ENCODE measurements at regions not wholly inside any gene's neighbourhood (a gene's known extent, or its start where the extent isn't known, plus 50 kb on each side); places are given as distances from the start of the nearest gene placed in this dataset.

- no peaks in the 10 kb centered on the region for H3K36me3 ChIP-seq (ENCODE audit: insufficient read depth, low read length)
- H3K4me1 ChIP-seq (ENCODE audit: insufficient read depth, low read length) = no peaks in the 10 kb centered on the region
- H3K79me2 ChIP-seq (ENCODE audit: insufficient read depth, low read length) = no peaks in the 10 kb centered on the region
- no peaks in the 10 kb centered on the region for H3K27me3 ChIP-seq (ENCODE audit: insufficient read depth, low read length)
- no peak overlapping the region for H3K4me3 ChIP-seq (ENCODE audit: insufficient read depth, low read length)
- no peak overlapping the region for H3K4me2 ChIP-seq (ENCODE audit: insufficient read depth, low read length)
- H3K27ac ChIP-seq (ENCODE audit: low read depth, low read length) = no peak overlapping the region
- H2AFZ ChIP-seq (ENCODE audit: low read length) = no peak overlapping the region
- no peak for DNase-seq (ENCODE audit: insufficient read length, low spot score, missing footprints)
- no peaks in the 10 kb centered on the region for H3K9me3 ChIP-seq (ENCODE audit: low read depth, low read length)
- H4K20me1 ChIP-seq (ENCODE audit: insufficient read depth, low read length) = no peaks in the 10 kb centered on the region
- TF ChIP-seq CTCF (IDR thresholded peaks at IDR 0.05; ENCODE audit: extremely low read depth, low read depth, low read length) = no peak
Observed at GRCh38 chr19:31943191-31943661, 402.2 kb upstream of the ZNF507 start.

- H3K4me3 ChIP-seq (ENCODE audit: insufficient read depth, low read length) = no peak overlapping the region
- no peak overlapping the region for H3K27ac ChIP-seq (ENCODE audit: low read depth, low read length)
Observed at GRCh38 chr19:31943778-31944177, 401.6 kb upstream of the ZNF507 start.

GRCh38 chr19:31944326-31944725, 401.1 kb upstream of the ZNF507 start:
- Histone ChIP-seq H3K36me3 (ENCODE audit: insufficient read depth, low read length) (no peaks in the 10 kb centered on the region), H3K79me2 (ENCODE audit: insufficient read depth, low read length) (no peaks in the 10 kb centered on the region), H3K27ac (ENCODE audit: low read depth, low read length) (no peak overlapping the region), H2AFZ (ENCODE audit: low read length) (no peak overlapping the region), H3K27me3 (ENCODE audit: insufficient read depth, low read length) (no peaks in the 10 kb centered on the region), H3K4me3 (ENCODE audit: insufficient read depth, low read length) (no peak overlapping the region), H4K20me1 (ENCODE audit: insufficient read depth, low read length) (no peaks in the 10 kb centered on the region), H3K4me1 (ENCODE audit: insufficient read depth, low read length) (no peaks in the 10 kb centered on the region), H3K9me3 (ENCODE audit: low read depth, low read length) (no peaks in the 10 kb centered on the region), H3K4me2 (ENCODE audit: insufficient read depth, low read length) (no peak overlapping the region)
- DNase-seq (ENCODE audit: insufficient read length, low spot score, missing footprints) = no peak
- TF ChIP-seq CTCF (IDR thresholded peaks at IDR 0.05; ENCODE audit: extremely low read depth, low read depth, low read length) = no peak

More at GRCh38 chr19:31943778-31944177, 401.6 kb upstream of the ZNF507 start:
- H3K36me3 ChIP-seq (ENCODE audit: insufficient read depth, low read length) = no peaks in the 10 kb centered on the region
- no peak for TF ChIP-seq CTCF (IDR thresholded peaks at IDR 0.05; ENCODE audit: extremely low read depth, low read depth, low read length)
- DNase-seq (ENCODE audit: insufficient read length, low spot score, missing footprints) = no peak
- H2AFZ ChIP-seq (ENCODE audit: low read length) = no peak overlapping the region
- H3K9me3 ChIP-seq (ENCODE audit: low read depth, low read length) = no peaks in the 10 kb centered on the region
- no peaks in the 10 kb centered on the region for H3K27me3 ChIP-seq (ENCODE audit: insufficient read depth, low read length)
- H3K79me2 ChIP-seq (ENCODE audit: insufficient read depth, low read length) = no peaks in the 10 kb centered on the region
- H3K4me2 ChIP-seq (ENCODE audit: insufficient read depth, low read length) = no peak overlapping the region
- no peaks in the 10 kb centered on the region for H4K20me1 ChIP-seq (ENCODE audit: insufficient read depth, low read length)
- H3K4me1 ChIP-seq (ENCODE audit: insufficient read depth, low read length) = no peaks in the 10 kb centered on the region

GRCh38 chr19:31946491-31946890, 398.9 kb upstream of the ZNF507 start:
- no peak for DNase-seq (ENCODE audit: insufficient read length, low spot score, missing footprints)
- no peak for TF ChIP-seq CTCF (IDR thresholded peaks at IDR 0.05; ENCODE audit: extremely low read depth, low read depth, low read length)
- H3K36me3 ChIP-seq (ENCODE audit: insufficient read depth, low read length) = no peaks in the 10 kb centered on the region
- H3K79me2 ChIP-seq (ENCODE audit: insufficient read depth, low read length) = no peaks in the 10 kb centered on the region
- H4K20me1 ChIP-seq (ENCODE audit: insufficient read depth, low read length) = no peaks in the 10 kb centered on the region
- H3K4me3 ChIP-seq (ENCODE audit: insufficient read depth, low read length) = no peak overlapping the region
- no peak overlapping the region for H2AFZ ChIP-seq (ENCODE audit: low read length)
- H3K4me1 ChIP-seq (ENCODE audit: insufficient read depth, low read length) = no peaks in the 10 kb centered on the region
- H3K27me3 ChIP-seq (ENCODE audit: insufficient read depth, low read length) = no peaks in the 10 kb centered on the region
- no peak overlapping the region for H3K27ac ChIP-seq (ENCODE audit: low read depth, low read length)
- H3K4me2 ChIP-seq (ENCODE audit: insufficient read depth, low read length) = no peak overlapping the region
- H3K9me3 ChIP-seq (ENCODE audit: low read depth, low read length) = no peaks in the 10 kb centered on the region

Data from osteoblast (primary cell).